ENCODE measurements at regions not wholly inside any gene's neighbourhood (a gene's known extent, or its start where the extent isn't known, plus 50 kb on each side); places are given as distances from the start of the nearest gene placed in this dataset.

DNA sequence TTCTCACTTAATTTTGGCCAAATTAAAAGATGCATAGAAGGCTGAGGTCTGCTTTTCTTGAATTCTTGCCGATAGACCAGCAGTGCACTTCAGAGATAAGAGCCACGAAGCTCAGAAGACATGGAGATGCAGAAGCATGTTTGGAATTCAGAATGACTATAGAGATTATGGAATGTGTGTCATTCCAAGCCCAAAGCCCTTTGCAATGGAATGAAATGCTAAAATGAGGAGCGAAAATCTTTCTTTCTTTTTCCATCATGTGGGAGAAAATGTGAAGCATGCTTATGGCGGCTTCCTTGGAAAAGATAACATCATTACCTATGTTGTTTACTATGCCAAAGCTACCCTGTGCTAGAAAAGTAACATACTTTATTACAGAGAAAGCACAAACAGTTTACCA is 257.0 kb upstream of the RNF32 start:
- ChIA-PET POLR2A (no interaction called here), CTCF (no interaction called here)
- Mint-ChIP-seq H3K4me3 (no peak overlapping the region), H3K27ac (no peak overlapping the region), H3K27me3 (peaks cover 5% of the 10 kb centered on the region), H3K4me1 (ENCODE audit: low read depth) (no peaks in the 10 kb centered on the region), H3K36me3 (ENCODE audit: low read depth) (no peaks in the 10 kb centered on the region), H3K9me3 (no peaks in the 10 kb centered on the region)
- Histone ChIP-seq H3K36me3 (ENCODE audit: insufficient read depth, low read length) (no peaks in the 10 kb centered on the region), H3K4me1 (ENCODE audit: insufficient read depth, low read length) (no peaks in the 10 kb centered on the region), H3K27ac (ENCODE audit: low read depth in 1 of 2, low read length in 2 of 2) (no peak overlapping the region), H3K9me3 (ENCODE audit: control insufficient read depth in 1 of 2, insufficient read depth in 1 of 2, low read length in 2 of 2) (peaks cover 0 to 9% of the 10 kb centered on the region in 2 experiments), H3K27me3 (ENCODE audit: control insufficient read depth in 1 of 2, insufficient read depth in 2 of 2, low read length in 2 of 2) (no peaks in the 10 kb centered on the region), H3K4me3 (ENCODE audit: low read length) (no peak overlapping the region)
- intact Hi-C loops (cut with DNase I, micrococcal nuclease) = no loop called here
- no peak for DNase-seq
- ATAC-seq (ENCODE audit: poor library complexity) = no peak
- TF ChIP-seq CTCF (IDR thresholded peaks at IDR 0.05) = no peak

GRCh38 chr7:156380261-156380660 is 260.3 kb upstream of the RNF32 start:
- Histone ChIP-seq H3K27ac (ENCODE audit: low read depth in 1 of 2, low read length in 2 of 2) (no peak overlapping the region), H3K36me3 (ENCODE audit: insufficient read depth, low read length) (no peaks in the 10 kb centered on the region), H3K4me3 (ENCODE audit: low read length) (no peak overlapping the region), H3K4me1 (ENCODE audit: insufficient read depth, low read length) (no peaks in the 10 kb centered on the region), H3K27me3 (ENCODE audit: control insufficient read depth in 1 of 2, insufficient read depth in 2 of 2, low read length in 2 of 2) (peaks cover 3% of the 10 kb centered on the region in 2 experiments), H3K9me3 (ENCODE audit: control insufficient read depth in 1 of 2, insufficient read depth in 1 of 2, low read length in 2 of 2) (no peaks in the 10 kb centered on the region)
- Mint-ChIP-seq H3K36me3 (ENCODE audit: low read depth) (no peaks in the 10 kb centered on the region), H3K4me3 (no peak overlapping the region), H3K4me1 (ENCODE audit: low read depth) (no peaks in the 10 kb centered on the region), H3K9me3 (no peaks in the 10 kb centered on the region), H3K27me3 (peaks cover 15% of the 10 kb centered on the region), H3K27ac (no peak overlapping the region)
- DNase-seq (no peak), ATAC-seq (ENCODE audit: poor library complexity) (no peak)
- TF ChIP-seq CTCF (IDR thresholded peaks at IDR 0.05) = no peak
- ChIA-PET POLR2A (no interaction called here), CTCF (no interaction called here)
- intact Hi-C loops (cut with DNase I, micrococcal nuclease) = no loop called here

GRCh38 chr7:156379324-156380070 is 261.1 kb upstream of the RNF32 start:
- H3K4me1 ChIP-seq (ENCODE audit: insufficient read depth, low read length) = no peaks in the 10 kb centered on the region
- Mint-ChIP-seq H3K27me3 (peaks cover 17% of the 10 kb centered on the region), H3K4me1 (ENCODE audit: low read depth) (no peaks in the 10 kb centered on the region), H3K36me3 (ENCODE audit: low read depth) (no peaks in the 10 kb centered on the region), H3K4me3 (no peak overlapping the region), H3K27ac (no peak overlapping the region), H3K9me3 (no peaks in the 10 kb centered on the region)
- H3K27ac ChIP-seq (ENCODE audit: low read depth in 1 of 2, low read length in 2 of 2) = no peak overlapping the region
- POLR2A ChIA-PET = no interaction called here
- no peaks in the 10 kb centered on the region for H3K9me3 ChIP-seq (ENCODE audit: control insufficient read depth in 1 of 2, insufficient read depth in 1 of 2, low read length in 2 of 2)
- no peak overlapping the region for H3K4me3 ChIP-seq (ENCODE audit: low read length)
- TF ChIP-seq CTCF (IDR thresholded peaks at IDR 0.05) = no peak
- no peaks in the 10 kb centered on the region for H3K36me3 ChIP-seq (ENCODE audit: insufficient read depth, low read length)
- DNase-seq (no peak), ATAC-seq (ENCODE audit: poor library complexity) (no peak)
- intact Hi-C loops (cut with DNase I, micrococcal nuclease) = no loop called here
- peaks cover 3% of the 10 kb centered on the region in 2 experiments for H3K27me3 ChIP-seq (ENCODE audit: control insufficient read depth in 1 of 2, insufficient read depth in 2 of 2, low read length in 2 of 2)
- CTCF ChIA-PET = no interaction called here

Data from CD4-positive, alpha-beta T cell (primary cell).